Hindlimb muscle (tissue), 1 donor: ENCODE measurements at regions not wholly inside any gene's neighbourhood (a gene's known extent, or its start where the extent isn't known, plus 50 kb on each side); places are given as distances from the start of the nearest gene placed in this dataset.
"Not testable (repeated sequence)": the region's sequence is repeated elsewhere in the genome, so short reads cannot be mapped to it uniquely, and the experiment has no call there.

Source experiments
- DNase-seq: peaks from one replicate; pipeline ENCODE4 v3.0.0-alpha.2; 2013

DNA sequence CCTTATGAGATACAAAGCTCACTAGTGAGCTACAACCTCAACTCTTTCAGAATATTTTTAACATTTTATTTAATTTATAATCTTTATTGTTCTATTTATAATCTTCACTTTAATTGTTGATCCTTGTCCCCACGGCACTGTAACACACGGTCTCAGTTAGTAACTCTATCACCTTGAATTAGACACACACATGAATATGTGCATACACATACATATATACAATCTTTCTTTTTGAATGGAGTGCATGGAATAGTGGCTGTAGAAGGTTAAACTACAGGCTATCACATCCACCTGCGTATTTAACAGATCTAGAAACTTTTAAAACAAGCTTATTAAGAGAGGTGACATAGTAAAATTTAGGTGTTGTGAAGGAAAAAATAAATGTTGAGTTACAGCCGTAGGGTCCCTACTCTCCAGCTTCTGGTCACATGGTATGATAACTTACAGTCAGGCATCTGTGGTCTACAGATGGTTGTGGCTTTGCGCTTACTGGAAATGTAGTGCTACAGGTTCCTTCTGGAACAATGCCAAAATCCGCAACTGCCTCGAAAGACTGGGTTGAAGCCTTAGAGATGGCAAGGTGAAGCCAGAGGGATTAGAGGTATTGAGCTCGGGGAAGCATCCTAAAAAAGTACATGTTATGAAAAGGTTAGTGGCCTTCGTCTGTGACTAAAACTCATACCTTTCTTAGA is 1324.1 kb upstream of the SLC39A10 start:
- no peak for DNase-seq

DNA sequence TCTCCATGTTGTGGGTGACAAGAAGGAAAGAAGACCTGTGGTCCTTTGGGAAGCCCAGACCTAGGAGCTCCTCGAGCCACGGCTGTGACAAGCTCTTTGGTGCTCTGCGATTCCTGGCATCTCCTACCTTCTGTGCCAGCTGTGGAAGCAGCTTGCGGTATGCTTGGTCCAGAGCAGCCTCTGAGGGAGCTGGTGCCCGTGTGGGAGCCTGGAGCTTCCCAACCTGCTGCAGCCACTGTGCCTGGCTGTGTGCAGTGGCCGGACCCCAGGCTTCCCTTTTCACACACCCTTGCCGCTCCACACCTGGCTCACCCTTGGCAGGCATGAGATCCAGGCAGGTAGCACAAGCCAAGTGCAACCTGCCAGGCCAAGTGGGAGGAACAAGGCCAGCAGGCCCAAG is 1328.6 kb upstream of the SLC39A10 start:
- DNase-seq: no peak

DNA sequence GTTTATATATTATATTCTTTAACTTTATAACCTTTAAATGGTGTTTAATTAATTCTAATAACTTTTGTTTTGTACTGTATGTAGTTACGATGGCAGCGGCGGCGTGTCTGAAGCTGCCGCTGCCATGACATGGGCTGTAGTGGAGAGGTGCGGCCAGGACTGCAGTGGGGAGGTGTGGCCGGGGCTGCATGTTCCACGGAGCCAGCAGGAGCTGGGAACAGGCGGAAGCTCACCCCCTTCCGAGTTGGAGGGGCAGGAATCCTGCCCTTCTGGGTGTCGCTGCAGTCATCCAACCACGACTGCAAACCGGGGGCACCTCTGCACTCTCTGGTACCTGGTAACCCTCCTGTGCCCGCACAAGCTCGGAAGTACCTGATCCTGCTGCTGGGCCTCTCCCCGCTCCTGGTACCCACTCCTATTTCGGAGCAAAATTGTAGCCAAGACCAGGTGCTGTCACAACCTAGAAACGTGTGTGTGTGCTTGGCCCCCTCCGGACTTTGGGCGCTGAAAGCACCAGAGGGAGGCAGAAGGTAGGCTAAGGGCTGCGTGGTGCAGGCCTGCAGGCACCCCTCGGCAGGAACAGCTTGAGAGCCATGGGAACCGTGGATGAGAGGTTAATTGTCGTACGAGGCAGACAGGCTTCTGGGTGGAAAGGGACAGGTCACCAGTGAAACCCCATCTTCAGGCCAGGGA is 1329.7 kb upstream of the SLC39A10 start:
- DNase-seq: no peak

DNA sequence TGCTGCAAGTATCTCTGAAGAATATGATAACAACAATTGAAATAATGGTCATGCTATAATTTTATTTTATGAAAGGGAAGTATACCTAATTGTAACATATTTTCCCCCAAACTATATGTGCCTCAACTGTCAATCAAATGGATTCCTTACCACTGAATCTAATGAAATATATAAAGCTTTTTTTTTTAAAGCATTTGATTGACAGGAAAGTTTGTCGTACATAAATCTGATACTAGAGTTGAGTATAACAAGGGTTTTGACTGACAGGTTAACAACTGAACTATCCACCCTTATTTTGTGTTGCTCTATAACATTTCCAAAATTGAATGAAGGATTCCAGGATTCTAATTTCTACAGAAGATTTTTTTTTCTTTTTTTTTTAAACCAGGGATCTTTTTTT is 1333.3 kb upstream of the SLC39A10 start:
- no peak for DNase-seq

DNA sequence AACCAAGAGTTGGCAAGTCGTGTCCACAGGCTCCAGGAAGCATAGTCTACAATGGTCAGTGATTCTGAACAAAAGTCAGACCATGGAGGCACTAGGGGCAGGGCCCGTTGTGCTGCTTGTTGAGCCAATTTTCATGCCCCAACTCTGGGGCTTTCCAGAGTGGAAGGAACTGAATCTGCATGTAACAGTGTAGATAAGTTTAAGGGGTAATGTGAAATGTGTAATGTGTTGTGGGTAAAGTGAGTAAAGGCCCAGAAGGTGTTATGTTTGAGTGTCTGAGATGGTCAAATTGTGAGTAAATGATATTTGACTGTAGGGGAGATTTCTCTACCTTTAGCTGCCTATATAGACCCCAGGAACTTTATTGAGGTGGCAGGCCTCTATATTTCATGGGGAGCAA is 1336.5 kb upstream of the SLC39A10 start:
- no peak for DNase-seq

DNA sequence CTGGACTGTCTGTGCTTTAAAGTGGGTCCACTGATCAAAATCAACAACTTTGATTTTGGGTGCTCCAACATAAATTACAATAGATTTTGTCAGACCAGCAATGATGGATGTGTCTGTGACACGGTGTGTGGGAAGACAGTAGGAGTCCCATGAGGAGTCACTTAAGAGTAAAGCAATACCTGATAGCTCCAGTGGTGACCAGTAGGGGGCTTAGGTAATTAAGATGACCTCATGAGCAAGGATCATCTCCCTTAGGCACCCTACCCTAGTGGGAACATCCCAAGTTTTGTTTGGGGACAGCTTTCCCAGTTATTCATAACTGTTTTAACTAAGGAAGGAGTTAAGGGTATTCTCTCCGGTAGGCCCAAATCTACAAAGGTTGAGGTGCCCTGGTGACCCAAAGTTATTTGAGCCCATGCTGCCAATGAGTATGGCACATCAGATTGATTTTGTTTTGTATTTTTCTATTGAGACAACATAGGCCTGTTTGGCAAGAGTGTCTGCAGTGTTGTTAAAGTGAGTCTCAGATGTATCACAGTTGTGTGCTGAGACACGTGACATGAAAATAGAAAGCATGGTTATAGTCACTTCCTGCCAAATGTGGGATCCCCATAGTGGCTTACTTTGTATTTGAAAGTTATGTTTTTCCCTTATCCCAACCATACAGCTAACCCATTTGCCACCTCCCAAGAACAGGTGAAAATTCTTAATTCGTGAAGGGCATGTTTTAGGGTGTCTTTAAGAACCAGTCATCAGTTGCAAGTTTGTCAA is 1337.6 kb upstream of the SLC39A10 start:
- DNase-seq: no peak

DNA sequence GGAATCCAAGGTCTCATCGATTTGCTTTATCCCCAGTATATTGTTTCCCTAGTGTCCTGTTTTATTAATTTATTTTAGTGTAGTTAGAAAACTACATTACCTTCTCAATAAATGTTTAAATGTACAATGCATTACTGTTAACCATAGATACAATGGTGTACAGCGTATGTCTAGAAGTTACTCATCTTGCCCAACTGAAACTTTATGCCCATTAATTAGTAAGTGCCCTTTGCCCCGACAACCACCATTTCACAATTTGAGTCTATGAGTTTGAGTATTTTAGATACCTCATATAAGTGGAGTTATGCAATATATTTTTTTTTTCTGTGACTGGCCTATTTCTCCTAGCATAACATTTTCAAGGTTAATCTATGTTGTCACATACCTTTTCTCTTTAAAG is 1343.0 kb upstream of the SLC39A10 start:
- DNase-seq: no peak

DNA sequence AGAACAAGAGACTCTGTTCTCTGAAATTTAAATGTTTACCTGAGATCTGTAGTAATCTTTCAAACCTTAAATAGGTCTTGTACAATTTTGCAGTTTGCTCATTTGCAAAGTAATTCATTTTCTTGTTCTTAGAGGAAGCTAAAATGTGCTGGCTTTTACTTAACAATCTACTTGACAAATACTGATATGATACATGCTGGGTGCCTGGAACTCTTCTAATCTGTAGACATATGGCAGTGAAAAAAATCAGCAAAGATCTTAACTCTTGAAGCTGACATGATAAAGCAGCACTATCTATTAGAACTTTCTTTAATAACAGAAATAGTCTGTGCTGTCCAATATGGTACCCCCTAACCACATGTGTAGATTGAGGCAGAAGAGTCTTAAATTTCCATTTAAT is 1352.8 kb upstream of the SLC39A10 start:
- no peak for DNase-seq

DNA sequence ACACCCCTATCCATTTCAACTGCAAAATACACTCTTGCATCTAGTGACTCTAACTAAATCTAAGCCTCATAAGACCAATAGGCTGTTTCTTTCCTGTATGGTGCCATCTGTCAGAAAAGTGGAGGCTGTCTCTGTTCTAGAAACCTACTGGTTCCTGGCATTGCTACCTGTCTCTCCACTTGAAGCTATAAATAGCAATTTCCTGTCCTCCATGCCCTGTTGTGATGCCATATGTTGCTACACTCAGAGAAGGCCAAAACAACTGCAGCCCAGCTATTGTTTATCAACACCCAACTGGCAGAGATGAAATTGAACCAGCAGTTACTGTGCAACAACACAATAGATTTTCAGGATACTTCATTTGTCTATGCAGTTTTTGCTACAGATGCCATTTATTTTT is 1355.1 kb upstream of the SLC39A10 start:
- DNase-seq: no peak

DNA sequence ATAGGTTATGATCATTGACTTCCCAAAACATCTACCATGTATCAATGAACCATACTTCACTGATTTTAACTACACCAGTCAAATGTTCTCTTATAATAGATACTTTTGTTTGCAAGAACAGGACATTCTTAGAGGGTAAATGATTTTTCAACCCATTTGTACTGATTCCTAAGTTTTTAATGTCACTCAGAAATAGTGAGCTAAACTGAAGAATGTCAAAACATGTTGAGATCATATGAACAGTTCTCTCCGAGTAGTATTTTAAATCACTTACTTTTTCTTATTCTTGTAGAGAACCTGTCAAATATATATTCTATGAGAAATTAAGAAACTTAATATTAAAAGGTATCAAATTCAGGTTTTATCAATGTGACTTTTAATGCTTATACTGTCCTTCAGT is 1362.9 kb upstream of the SLC39A10 start:
- DNase-seq: no peak

DNA sequence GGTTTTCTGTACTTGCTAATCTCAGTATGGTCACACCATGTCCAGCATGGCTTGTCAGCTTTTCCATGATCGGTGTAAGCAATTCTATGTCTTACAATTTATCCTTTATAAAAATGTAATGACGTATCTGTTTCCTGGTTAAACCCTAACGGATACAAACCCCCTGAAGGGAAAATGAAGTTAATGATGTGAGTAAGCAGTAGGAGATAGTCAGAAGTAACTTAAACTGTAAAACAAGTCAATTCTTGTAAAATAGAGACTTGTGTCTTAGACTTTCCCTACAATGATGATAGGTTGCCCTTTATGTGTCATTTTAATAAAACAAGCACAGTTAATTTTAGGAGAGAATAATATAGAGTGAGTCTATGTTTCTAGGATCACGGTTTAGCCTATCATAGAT is 1365.9 kb upstream of the SLC39A10 start:
- no peak for DNase-seq

DNA sequence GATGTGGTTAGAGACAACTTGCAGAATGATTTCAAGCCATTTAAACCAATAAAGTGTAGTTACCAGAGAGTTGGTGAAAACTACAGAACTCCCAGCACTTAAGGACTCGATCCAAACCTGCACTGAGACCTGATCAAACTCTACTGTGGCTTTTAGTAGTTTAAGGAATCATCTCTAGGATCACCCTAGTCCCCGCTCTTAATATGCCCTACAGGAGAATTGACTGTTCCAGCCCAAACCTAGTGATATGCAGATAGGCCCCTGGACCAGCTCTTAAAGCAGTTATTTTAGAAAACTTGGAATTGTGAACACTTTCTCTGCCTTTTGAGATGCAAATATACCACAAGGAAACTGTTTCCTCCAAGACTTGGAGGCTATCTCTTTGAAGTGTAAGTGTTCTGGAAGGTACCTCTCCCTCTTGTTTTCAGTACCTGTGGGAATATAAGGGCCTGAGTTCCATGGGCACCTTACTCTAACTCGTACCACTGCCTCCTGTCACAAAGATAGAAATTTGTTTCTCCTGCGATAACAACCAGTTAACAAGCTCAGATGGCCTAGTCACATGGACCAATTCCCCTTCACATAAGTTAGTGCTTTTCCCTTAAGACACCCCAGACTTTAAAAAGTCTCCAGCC is 1367.2 kb upstream of the SLC39A10 start:
- DNase-seq: no peak

DNA sequence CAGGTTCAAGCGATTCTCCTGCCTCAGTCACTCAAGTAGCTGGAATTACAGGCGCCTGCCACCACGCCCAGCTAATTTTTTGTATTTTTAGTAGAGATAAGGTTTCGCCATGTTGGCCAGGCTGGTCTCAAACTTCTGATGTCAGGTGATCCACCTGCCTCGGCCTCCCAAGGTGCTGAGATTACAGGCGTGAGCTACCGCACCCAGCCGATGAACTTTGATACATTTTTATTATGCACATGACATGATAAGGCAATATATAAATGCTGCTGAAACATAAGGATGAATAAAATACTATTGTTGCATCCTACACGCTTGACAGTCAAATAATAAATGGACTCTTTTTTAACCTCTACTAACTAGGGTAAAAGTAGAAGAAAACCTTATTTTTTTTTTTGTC is 1380.4 kb upstream of the SLC39A10 start:
- not testable (repeated sequence) for DNase-seq

DNA sequence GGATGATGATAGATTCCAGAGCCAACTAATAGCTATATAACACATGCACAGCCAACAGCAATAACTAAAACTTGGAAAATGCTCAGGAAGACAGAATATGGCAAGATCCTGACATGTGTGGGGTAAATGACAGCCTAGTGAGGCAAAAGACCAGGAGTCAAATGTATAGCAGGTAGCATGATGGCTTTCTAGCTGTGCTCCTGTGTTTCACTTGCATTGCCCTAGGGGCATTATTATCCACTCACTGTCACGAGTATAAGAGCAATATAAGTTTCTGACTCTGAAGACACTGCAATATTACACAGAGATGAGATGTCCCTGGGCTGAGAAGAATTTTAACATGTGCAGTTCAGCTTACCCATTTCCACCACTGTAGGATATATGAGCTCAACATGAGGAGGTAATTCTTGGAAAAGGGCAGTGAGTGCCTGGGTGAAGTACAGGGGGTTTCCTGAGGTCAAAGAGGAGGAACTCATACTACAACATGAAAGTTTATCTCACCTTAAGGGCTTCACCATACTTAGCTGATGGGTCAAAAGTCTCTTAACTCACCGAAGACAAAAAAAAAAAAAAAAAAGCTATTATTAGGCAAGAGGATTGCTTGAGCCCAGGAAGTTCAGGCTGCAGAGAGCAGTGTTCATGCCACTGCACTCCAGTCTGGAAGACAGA is 1385.6 kb upstream of the SLC39A10 start:
- no peak for DNase-seq

DNA sequence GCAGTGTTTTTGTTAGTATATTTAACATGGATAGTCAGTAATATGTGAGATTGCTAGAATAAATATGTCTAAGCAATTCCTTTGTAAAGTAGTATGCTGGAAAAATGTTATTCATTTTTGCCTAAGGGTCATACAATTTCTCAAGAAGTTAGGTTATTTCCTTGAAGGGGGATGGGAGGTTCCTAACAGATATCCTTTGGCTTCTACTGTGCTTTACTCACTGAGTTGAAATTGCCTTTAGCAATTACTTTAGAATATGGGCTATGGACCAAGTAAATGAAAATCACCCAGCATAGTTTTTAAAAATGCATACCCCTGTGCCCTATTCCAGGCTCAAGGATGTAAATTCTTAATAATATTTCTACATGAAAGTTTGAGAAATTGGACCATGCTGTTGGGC is 1386.4 kb upstream of the SLC39A10 start:
- no peak for DNase-seq

DNA sequence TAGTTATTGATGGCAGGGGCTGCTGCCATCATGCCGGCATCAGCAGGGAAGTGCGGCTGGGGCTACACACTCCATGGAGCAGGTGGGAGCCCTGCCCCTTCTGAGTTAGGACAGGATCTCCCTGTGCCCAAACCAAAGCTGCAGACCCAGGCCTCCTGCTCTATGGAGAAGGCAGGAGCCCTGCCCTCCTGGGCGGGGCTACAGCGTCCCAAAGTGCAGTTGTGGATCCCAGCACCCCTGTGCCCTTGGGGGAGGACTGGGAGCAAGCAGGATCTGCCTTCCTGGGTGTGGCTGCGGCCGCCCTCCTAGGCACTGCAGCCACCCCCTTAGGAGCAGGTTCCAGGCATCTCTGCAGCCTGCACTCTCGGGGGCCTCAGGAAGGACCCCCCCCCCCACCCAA is 1392.4 kb upstream of the SLC39A10 start:
- no peak for DNase-seq

DNA sequence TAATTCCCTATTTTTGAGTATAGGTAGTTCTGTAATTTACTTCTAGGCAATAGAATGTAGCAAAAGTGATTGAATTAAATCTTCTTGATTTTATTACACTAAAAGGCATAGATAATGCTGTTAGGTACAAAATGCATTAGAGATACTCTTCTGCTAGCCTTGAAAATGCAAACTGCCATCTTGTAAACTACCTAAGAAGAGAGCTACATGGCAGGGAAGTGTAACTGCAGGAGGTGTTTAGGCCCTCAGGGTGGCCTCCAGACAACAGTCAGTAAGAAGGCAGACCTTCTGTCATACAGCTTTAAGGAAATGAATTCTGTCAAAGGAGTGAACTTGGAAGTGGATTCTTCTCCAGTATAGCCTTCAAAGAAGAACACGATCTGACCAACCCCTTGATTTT is 1396.8 kb upstream of the SLC39A10 start:
- no peak for DNase-seq

DNA sequence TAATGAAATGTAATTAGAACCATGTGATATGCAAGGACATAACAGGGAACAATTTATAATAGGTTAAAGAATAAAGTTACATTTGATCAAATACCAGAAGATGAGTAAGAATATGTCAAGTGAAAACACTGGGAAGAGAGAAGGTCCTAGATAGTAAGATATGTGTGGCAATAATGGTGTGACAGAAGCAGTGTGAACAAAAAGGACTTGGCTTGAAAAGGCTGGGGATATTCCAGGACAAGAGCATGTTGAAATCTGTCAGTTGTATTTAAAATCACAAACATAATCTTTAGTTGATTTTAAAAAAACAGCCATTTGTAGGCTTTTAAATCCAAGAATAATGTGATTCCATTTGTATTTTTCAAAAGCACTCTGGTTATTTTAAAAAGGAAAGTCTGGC is 1399.9 kb upstream of the SLC39A10 start:
- DNase-seq: no peak

DNA sequence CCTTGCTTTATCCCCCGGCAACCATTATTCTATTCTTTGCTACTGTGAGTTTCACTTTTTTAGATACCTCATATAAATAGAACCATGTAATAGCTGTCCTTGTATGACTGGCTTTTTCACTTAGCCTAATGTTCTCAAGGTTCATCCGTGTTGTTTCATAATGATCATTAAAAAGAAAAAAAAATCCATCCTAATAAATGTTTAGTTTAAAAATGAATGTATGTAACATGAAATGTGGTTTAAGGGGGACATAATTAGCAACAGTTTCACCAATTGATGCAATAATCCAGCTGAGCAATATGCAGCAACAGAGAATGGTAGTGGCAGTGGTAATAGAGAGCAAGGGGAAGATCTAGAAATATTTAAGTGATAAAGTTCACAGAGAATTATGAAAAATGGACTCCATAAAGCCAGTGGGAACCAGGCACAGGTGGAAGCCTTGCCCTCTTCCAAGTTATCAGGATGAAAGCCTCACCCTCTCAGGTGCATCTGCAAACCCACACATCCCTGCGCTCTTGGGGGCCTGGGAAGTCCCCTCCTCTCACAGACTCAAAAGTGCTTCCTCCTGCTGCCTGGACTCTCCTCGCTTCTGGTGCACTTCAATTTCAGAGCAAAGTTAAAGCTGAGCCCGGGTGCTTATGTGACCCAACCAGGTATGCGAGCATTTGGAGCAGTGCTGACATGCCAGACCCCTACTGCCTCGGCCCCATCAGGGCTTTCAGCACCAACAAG is 1403.3 kb upstream of the SLC39A10 start:
- no peak for DNase-seq

DNA sequence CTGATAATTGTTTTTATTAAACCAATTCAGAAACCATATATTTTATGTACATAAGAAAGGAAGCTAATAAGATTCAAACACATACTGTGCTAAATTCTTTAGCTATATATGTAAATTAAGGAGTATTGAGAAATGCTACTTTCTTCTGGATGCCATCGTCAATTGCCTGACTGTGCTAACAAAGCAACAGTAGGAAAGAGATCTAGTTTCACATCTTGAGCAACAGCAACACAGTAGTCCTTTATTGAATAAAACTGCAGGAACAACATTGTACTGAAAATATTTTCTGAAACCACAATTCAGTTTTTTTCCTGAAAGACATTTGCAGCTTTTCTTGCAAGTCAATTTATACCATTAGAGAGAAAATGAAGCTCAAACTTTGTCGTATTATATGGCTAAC is 1404.9 kb upstream of the SLC39A10 start:
- DNase-seq: no peak

DNA sequence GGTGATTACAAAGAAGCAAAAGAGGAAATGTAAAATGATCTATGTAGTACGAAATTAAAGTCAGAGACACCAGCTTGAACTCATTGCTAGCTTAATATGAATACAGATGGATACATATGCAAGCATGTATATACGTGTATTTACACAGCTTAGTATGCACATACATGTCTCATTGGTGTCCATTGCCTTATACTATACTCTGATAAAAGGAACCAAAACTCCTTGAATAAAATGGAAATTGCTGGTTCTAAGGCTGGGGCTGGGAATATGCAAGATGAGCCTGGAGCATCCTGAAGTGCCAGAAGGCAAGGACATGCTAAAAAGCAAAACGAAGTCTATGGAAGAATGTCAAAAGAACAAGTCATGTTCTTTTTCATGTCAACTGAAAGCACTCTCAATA is 1424.4 kb upstream of the SLC39A10 start:
- DNase-seq: no peak

DNA sequence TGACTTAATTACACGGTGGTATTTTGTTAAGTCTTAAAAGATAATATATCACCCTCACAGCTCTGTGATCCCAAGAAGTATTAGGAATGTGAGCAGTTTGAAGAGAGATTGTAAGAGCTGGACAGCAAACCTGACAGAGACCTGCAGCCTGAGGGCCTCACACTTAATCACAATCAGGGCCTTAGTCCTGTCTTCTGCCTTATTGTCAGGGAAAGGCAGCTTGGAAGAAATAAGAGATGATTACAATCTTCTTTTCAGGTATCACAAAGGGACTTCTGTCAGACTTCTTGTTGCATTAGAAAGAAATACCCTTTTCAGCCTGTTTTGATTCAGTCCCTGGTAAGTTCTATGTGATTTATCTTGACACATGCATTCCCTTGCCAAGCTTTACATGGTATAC is 1433.8 kb upstream of the SLC39A10 start:
- no peak for DNase-seq
